ENCODE measurements at regions not wholly inside any gene's neighbourhood (a gene's known extent, or its start where the extent isn't known, plus 50 kb on each side); places are given as distances from the start of the nearest gene placed in this dataset.

DNA sequence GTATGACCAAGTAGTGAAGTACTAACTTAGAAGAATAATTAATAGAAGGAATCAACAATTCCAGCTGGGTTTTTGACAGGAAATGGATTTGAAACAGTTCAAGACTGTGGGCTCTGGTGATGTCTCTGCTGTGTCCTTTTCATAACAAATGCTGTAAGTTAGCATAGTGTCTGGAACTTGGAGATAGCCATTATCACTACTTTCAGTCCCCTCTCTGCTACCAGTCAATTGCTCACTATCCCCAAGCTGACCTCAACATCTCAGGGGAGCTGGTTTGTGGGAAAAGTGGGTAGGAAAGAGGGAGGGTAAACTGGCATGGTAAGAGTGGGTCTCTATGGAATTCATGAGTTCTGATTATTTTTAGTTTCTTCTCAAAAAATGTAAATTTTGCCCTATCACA is 231.4 kb upstream of the MID1 start:
- Histone ChIP-seq H3K9me3 (ENCODE audit: low read depth) (no peaks in the 10 kb centered on the region), H3K27ac (no peak overlapping the region), H3K4me1 (ENCODE audit: low read depth) (peaks cover 15% of the 10 kb centered on the region), H3K36me3 (no peaks in the 10 kb centered on the region), H3K27me3 (no peaks in the 10 kb centered on the region), H3K4me3 (no peak overlapping the region)
- TF ChIP-seq, protein P1, sequence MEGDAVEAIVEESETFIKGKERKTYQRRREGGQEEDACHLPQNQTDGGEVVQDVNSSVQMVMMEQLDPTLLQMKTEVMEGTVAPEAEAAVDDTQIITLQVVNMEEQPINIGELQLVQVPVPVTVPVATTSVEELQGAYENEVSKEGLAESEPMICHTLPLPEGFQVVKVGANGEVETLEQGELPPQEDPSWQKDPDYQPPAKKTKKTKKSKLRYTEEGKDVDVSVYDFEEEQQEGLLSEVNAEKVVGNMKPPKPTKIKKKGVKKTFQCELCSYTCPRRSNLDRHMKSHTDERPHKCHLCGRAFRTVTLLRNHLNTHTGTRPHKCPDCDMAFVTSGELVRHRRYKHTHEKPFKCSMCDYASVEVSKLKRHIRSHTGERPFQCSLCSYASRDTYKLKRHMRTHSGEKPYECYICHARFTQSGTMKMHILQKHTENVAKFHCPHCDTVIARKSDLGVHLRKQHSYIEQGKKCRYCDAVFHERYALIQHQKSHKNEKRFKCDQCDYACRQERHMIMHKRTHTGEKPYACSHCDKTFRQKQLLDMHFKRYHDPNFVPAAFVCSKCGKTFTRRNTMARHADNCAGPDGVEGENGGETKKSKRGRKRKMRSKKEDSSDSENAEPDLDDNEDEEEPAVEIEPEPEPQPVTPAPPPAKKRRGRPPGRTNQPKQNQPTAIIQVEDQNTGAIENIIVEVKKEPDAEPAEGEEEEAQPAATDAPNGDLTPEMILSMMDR (IDR thresholded peaks at IDR 0.05; ENCODE audit: low read depth, low read length) = no peak
- DNase-seq (ENCODE audit: low read depth in 1 of 2, low spot score in 1 of 2) = no peak

DNA sequence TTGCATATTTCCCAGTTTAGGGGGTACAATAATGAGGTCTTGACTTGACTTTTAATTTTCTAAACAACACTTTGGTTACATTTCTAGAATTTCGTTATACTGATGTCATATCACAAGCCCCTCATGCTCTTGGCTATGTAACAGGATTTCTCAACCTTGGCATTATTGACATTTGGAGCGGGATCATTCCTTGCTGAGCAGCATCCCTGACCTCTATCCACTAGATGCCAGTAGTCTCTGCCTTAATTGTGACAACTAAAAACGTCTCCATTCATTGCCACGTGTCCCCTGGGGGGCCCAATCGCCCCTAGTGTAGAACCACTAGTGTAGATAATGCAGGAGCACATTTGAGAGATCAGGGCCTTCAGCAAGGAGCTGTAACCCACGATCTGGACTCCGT is 234.2 kb upstream of the MID1 start:
- DNase-seq (ENCODE audit: low read depth in 1 of 2, low spot score in 1 of 2) = no peak
- TF ChIP-seq, protein P1 (IDR thresholded peaks at IDR 0.05; ENCODE audit: low read depth, low read length) = no peak
- Histone ChIP-seq H3K27ac (peak overlapping the region; percentile 69), H3K4me3 (no peak overlapping the region), H3K36me3 (no peaks in the 10 kb centered on the region), H3K27me3 (no peaks in the 10 kb centered on the region), H3K4me1 (ENCODE audit: low read depth) (peaks cover 19% of the 10 kb centered on the region), H3K9me3 (ENCODE audit: low read depth) (no peaks in the 10 kb centered on the region)

DNA sequence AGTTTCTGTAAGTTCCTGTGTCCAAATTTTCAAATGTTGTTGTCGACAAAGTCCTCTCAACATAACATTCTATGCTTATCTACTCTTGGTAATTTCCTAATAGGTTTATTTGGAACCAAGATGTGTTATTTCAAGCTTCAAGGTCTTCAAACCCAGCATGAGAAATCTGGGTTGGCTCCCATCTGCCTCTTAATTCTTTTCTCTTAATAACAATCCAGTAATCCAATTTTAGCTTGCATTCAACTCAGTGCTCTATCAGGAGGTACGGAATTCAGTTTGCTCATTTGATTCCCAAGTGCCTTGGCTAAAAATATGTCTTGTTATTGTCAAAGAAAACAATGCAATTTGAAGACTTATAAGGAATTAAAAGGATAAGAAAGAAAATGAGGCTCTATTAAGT is 235.5 kb upstream of the MID1 start:
- DNase-seq (ENCODE audit: low read depth in 1 of 2, low spot score in 1 of 2) = peak in 1 of 2 donors; percentile 10
- H3K4me3 ChIP-seq = no peak overlapping the region
- H3K27me3 ChIP-seq = no peaks in the 10 kb centered on the region
- peaks cover 19% of the 10 kb centered on the region for H3K4me1 ChIP-seq (ENCODE audit: low read depth)
- peak overlapping the region; percentile 69 for H3K27ac ChIP-seq
- no peaks in the 10 kb centered on the region for H3K36me3 ChIP-seq
- TF ChIP-seq, protein P1 (IDR thresholded peaks at IDR 0.05; ENCODE audit: low read depth, low read length) = no peak
- H3K9me3 ChIP-seq (ENCODE audit: low read depth) = no peaks in the 10 kb centered on the region

DNA sequence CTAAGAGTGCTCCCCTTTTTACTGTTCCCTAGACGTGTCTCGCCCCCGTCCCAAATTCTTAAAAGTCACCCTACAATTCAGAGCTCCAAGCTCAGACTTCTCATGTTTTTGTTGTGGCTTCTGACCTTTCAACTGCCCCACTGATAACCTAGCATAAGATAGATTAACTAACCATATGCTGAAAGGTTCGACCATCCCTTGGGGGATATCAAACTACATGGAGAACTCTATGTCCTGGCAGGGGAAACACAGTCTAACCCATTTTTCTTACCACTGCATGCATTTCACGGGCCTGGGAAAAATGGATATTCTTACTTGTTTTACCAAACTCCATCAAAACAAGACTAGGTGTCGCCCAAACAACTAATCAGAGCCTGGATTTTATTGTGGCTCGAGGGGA is 236.4 kb upstream of the MID1 start:
- H3K4me3 ChIP-seq = no peak overlapping the region
- peak overlapping the region; percentile 69 for H3K27ac ChIP-seq
- no peaks in the 10 kb centered on the region for H3K36me3 ChIP-seq
- H3K4me1 ChIP-seq (ENCODE audit: low read depth) = peaks cover 19% of the 10 kb centered on the region
- H3K9me3 ChIP-seq (ENCODE audit: low read depth) = no peaks in the 10 kb centered on the region
- TF ChIP-seq, protein P1 (IDR thresholded peaks at IDR 0.05; ENCODE audit: low read depth, low read length) = no peak
- H3K27me3 ChIP-seq = no peaks in the 10 kb centered on the region
- DNase-seq (ENCODE audit: low read depth in 1 of 2, low spot score in 1 of 2) = no peak

DNA sequence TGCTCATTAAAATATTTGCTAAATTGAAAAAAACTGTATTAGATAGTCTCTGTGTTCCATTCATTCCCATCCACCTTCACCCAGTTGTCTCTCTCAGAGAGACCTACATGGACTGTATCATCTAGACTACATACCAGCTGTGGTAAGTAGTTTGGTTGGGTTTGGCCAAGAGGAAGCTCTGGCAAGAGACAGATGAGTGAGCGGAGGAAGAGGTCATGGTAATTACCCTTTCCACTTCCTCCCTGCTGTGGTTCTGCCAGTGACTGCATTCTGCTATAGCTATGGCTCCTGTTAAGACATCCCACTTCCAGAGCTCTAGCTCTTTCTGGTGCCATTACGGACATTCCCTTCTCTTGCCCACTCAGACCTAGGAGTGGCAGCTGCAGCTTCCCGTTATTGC is 239.0 kb upstream of the MID1 start:
- H3K27me3 ChIP-seq = no peaks in the 10 kb centered on the region
- H3K4me1 ChIP-seq (ENCODE audit: low read depth) = peaks cover 19% of the 10 kb centered on the region
- no peak overlapping the region for H3K4me3 ChIP-seq
- H3K9me3 ChIP-seq (ENCODE audit: low read depth) = no peaks in the 10 kb centered on the region
- DNase-seq (ENCODE audit: low read depth in 1 of 2, low spot score in 1 of 2) = no peak
- H3K36me3 ChIP-seq = no peaks in the 10 kb centered on the region
- H3K27ac ChIP-seq = no peak overlapping the region
- TF ChIP-seq, protein P1 (IDR thresholded peaks at IDR 0.05; ENCODE audit: low read depth, low read length) = no peak

DNA sequence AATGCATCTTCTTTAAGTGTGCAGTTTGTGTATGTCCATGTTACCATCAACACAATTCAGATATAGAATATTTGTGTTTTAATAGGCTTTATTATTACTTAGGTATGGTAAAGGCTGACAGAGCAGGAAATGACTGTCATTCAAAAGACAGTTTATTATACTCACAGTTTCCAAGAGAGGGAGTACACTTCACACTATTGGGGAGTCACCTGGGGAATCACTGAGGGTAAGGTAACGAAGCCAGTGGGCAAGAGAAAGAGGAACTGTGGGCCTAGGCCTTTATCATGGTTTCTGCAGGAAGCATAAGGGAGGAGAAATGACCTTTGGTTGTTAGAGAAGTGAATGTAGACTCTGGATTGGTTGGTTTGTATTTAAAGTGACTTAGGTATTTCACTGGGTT is 235.1 kb upstream of the HCCS start:
- Histone ChIP-seq H3K27ac (no peak overlapping the region), H3K4me1 (ENCODE audit: low read depth) (no peaks in the 10 kb centered on the region), H3K4me3 (no peak overlapping the region), H3K9me3 (ENCODE audit: low read depth) (no peaks in the 10 kb centered on the region), H3K27me3 (no peaks in the 10 kb centered on the region), H3K36me3 (no peaks in the 10 kb centered on the region)
- no peak for DNase-seq (ENCODE audit: low read depth in 1 of 2, low spot score in 1 of 2)
- TF ChIP-seq, protein P1 (IDR thresholded peaks at IDR 0.05; ENCODE audit: low read depth, low read length) = no peak

Measured in cardiac muscle cell (in vitro differentiated cells and primary cell).